HFF-Myc (cell line): ENCODE measurements at regions not wholly inside any gene's neighbourhood (a gene's known extent, or its start where the extent isn't known, plus 50 kb on each side); places are given as distances from the start of the nearest gene placed in this dataset.

Source experiments
- DNase-seq: peaks from one replicate; pipeline ENCODE4 v3.0.0-alpha.2; 2011; ENCODE audit warnings: low read depth; ENCODE audit errors: extremely low read depth
- H3K4me3 ChIP-seq: replicated peaks from 2 replicates; pipeline ENCODE4 v1.5.1; 2011; ENCODE audit warnings: low read depth, mild to moderate bottlenecking, control low read depth, low read length
- CTCF ChIP-seq: IDR thresholded peaks from 2 replicates; pipeline ENCODE4 v1.5.1; 2012; ENCODE audit warnings: mild to moderate bottlenecking, low read depth, low read length, control low read depth; ENCODE audit errors: missing control alignments

- DNase-seq, result no peak
- no peak overlapping the region for H3K4me3 ChIP-seq
- TF ChIP-seq CTCF, result no peak
Measured at GRCh38 chr6:90654166-90654565, 67.3 kb upstream of the MAP3K7 start.

GRCh38 chr6:90653750-90654149 is 66.9 kb upstream of the MAP3K7 start:
- TF ChIP-seq CTCF, result no peak
- no peak overlapping the region for H3K4me3 ChIP-seq
- DNase-seq, result no peak

- no peak for DNase-seq
- H3K4me3 ChIP-seq, result no peak overlapping the region
- no peak for TF ChIP-seq CTCF
Measured at GRCh38 chr6:90650041-90650940, 63.4 kb upstream of the MAP3K7 start.

GRCh38 chr6:90648873-90649272 is 62.0 kb upstream of the MAP3K7 start:
- DNase-seq, result no peak
- no peak for TF ChIP-seq CTCF

GRCh38 chr6:90646940-90647339 is 60.1 kb upstream of the MAP3K7 start:
- TF ChIP-seq CTCF, result no peak
- DNase-seq, result no peak
- H3K4me3 ChIP-seq, result no peak overlapping the region

More at GRCh38 chr6:90648873-90649272, 62.0 kb upstream of the MAP3K7 start:
- H3K4me3 ChIP-seq, result no peak overlapping the region

GRCh38 chr6:90645634-90646033 is 58.8 kb upstream of the MAP3K7 start:
- no peak for DNase-seq
- no peak overlapping the region for H3K4me3 ChIP-seq
- no peak for TF ChIP-seq CTCF
